DND-41 (cell line): ENCODE measurements at regions not wholly inside any gene's neighbourhood (a gene's known extent, or its start where the extent isn't known, plus 50 kb on each side); places are given as distances from the start of the nearest gene placed in this dataset.

Experiments used
- CTCF ChIP-seq: IDR thresholded peaks from 2 replicates; pipeline ENCODE4 v1.5.1; 2012; ENCODE audit warnings: borderline replicate concordance, low read length, moderate library complexity, mild to moderate bottlenecking; ENCODE audit not compliant: poor library complexity, severe bottlenecking; ENCODE audit errors: extremely low read depth
- EZH2 ChIP-seq: IDR thresholded peaks from 3 replicates; pipeline ENCODE4 v1.6.1; 2012; ENCODE audit warnings: borderline replicate concordance, low read depth, mild to moderate bottlenecking, moderate library complexity, low read length, inconsistent platforms; ENCODE audit not compliant: severe bottlenecking

DNA sequence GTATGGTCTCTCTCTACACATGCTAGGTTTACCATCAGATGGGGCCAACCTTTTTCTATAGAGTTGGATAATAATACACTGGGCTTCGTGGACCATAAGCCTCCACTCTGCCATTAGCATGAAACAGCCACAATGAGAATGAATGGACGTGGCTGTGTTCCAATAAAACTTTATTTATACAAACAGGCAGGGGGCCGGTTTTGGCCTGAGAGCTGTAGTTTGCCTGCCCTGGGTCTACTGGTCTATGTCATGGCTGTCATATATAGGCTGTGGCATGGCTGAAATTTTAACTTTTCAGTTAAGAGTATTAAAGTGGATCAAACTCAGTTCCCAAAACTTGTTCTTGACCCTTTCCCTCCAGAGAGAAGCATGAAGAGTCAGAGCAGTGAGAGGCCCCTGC, 120.3 kb upstream of the MYL2 start:
- TF ChIP-seq CTCF (no peak), EZH2 (no peak)
